ENCODE measurements at regions not wholly inside any gene's neighbourhood (a gene's known extent, or its start where the extent isn't known, plus 50 kb on each side); places are given as distances from the start of the nearest gene placed in this dataset.

DNA sequence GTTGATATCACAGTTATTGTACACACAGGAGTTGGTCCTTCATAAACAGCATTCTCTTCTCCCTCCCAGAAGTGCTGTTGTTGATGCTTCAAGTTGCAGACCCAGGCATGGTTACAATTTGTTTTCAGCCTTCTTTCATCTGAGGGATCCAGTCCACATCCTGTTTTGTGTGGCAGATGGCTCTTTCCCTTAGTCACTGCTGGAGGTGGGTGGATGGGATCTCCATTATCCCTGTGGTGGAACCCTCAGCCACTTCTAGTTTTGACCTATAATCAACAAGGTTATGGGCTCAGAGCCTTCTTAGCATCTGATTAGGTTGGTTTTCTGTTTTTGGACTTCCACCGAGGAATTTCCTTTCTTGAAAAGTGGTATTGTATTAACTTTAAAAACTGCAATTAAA lies 214.2 kb downstream of the SH2D4B start:
- TF ChIP-seq POLR2A (IDR thresholded peaks at IDR 0.05) = no peak
- TF ChIP-seq, protein P1, sequence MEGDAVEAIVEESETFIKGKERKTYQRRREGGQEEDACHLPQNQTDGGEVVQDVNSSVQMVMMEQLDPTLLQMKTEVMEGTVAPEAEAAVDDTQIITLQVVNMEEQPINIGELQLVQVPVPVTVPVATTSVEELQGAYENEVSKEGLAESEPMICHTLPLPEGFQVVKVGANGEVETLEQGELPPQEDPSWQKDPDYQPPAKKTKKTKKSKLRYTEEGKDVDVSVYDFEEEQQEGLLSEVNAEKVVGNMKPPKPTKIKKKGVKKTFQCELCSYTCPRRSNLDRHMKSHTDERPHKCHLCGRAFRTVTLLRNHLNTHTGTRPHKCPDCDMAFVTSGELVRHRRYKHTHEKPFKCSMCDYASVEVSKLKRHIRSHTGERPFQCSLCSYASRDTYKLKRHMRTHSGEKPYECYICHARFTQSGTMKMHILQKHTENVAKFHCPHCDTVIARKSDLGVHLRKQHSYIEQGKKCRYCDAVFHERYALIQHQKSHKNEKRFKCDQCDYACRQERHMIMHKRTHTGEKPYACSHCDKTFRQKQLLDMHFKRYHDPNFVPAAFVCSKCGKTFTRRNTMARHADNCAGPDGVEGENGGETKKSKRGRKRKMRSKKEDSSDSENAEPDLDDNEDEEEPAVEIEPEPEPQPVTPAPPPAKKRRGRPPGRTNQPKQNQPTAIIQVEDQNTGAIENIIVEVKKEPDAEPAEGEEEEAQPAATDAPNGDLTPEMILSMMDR (IDR thresholded peaks at IDR 0.05 in 4 of 5, conservative IDR thresholded peaks at IDR 0.05 in 1 of 5) = no peak
